Activated naive CD8-positive, alpha-beta T cell treated with anti-CD3 and anti-CD28 coated beads, Interleukin-2, amount 50 U/mL, for 24 hours (primary cell): ENCODE measurements at regions not wholly inside any gene's neighbourhood (a gene's known extent, or its start where the extent isn't known, plus 50 kb on each side); places are given as distances from the start of the nearest gene placed in this dataset.
"Not testable (repeated sequence)": the region's sequence is repeated elsewhere in the genome, so short reads cannot be mapped to it uniquely, and the experiment has no call there.

Experiments
- ATAC-seq: fragments of 150-1000 bp; cut with Tn5 transposase; one replicate; pipeline ENCODE4 v1.10.0; 2021
- DNase-seq: peaks from one replicate; pipeline ENCODE4 v3.0.0; 2021
- H3K27ac Mint-ChIP-seq: one replicate; pipeline ENCODE4 v1.8.0; 2021; ENCODE audit warnings: mild to moderate bottlenecking, mixed read lengths
- H3K27me3 Mint-ChIP-seq: one replicate; pipeline ENCODE4 v1.8.0; 2021; ENCODE audit warnings: mixed read lengths
- H3K36me3 Mint-ChIP-seq: one replicate; pipeline ENCODE4 v1.8.0; 2021; ENCODE audit warnings: low read depth, mixed read lengths
- H3K4me1 Mint-ChIP-seq: one replicate; pipeline ENCODE4 v1.8.0; 2021; ENCODE audit warnings: mixed read lengths
- H3K4me3 Mint-ChIP-seq: one replicate; pipeline ENCODE4 v1.8.0; 2021; ENCODE audit warnings: mild to moderate bottlenecking, moderate library complexity, mixed read lengths
- H3K9me3 Mint-ChIP-seq: one replicate; pipeline ENCODE4 v1.8.0; 2021; ENCODE audit warnings: mixed read lengths

- DNase-seq: no peak
- no peaks in the 10 kb centered on the region for H3K9me3 Mint-ChIP-seq
- no peak overlapping the region for H3K4me3 Mint-ChIP-seq
- peaks cover 10% of the 10 kb centered on the region for H3K4me1 Mint-ChIP-seq
- no peak for ATAC-seq
- H3K27me3 Mint-ChIP-seq: peaks cover 1% of the 10 kb centered on the region
- no peak overlapping the region for H3K27ac Mint-ChIP-seq
- H3K36me3 Mint-ChIP-seq: no peaks in the 10 kb centered on the region
These were observed 110.3 kb upstream of the NCOR2 start for GRCh38 chr12:124677552-124678356.

DNA sequence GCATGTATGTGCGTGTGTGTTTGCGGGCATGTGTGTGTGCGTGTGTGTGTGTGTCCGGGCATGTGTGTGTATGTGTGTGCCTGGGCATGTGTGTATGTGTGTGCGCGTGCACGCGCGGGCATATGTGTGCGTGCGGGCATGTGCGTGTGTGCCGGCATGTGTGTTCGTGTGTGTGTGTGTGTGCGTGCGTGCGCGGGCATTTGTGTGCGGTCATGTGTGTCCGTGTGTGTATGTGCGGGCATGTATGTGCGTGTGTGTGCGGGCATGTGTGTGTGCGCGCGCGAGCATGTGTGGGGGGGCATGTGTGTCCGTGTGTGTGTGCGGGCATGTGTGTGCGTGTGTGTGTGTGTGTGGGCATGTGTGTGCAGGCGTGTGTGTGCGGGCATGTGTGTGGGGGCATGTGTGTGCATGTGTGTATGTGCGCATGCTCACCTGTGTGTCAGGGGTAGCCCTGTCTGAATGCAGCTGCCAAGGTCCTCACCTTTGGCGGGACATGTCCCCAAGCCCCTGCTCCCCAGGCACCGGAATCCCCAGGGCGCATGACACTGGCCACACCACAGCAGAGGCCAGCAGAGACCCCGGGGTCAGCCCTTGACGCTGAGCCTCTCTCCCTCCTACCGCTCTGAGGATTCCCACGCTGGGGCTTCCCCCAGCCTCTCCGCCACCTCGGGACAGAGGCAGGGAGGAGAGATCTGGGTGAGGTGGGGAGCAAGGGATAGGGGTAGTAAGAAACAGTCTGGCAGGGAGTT is 109.5 kb upstream of the NCOR2 start:
- ATAC-seq (no peak), DNase-seq (no peak)
- Mint-ChIP-seq H3K4me1 (peaks cover 8% of the 10 kb centered on the region), H3K27ac (no peak overlapping the region), H3K27me3 (peaks cover under 1% of the 10 kb centered on the region), H3K36me3 (no peaks in the 10 kb centered on the region), H3K9me3 (no peaks in the 10 kb centered on the region), H3K4me3 (no peak overlapping the region)

GRCh38 chr12:124675881-124676713 is 108.7 kb upstream of the NCOR2 start:
- H3K4me3 Mint-ChIP-seq: no peak overlapping the region
- peaks cover under 1% of the 10 kb centered on the region for H3K4me1 Mint-ChIP-seq

GRCh38 chr12:124674937-124675336 is 107.5 kb upstream of the NCOR2 start:
- H3K27ac Mint-ChIP-seq: no peak overlapping the region
- no peak for ATAC-seq
- no peaks in the 10 kb centered on the region for H3K9me3 Mint-ChIP-seq
- no peak for DNase-seq
- no peaks in the 10 kb centered on the region for H3K4me1 Mint-ChIP-seq
- no peak overlapping the region for H3K4me3 Mint-ChIP-seq
- no peaks in the 10 kb centered on the region for H3K36me3 Mint-ChIP-seq
- H3K27me3 Mint-ChIP-seq: no peaks in the 10 kb centered on the region

More at GRCh38 chr12:124675881-124676713, 108.7 kb upstream of the NCOR2 start:
- H3K27ac Mint-ChIP-seq: no peak overlapping the region
- DNase-seq (no peak), ATAC-seq (no peak)
- H3K27me3 Mint-ChIP-seq: no peaks in the 10 kb centered on the region
- no peaks in the 10 kb centered on the region for H3K36me3 Mint-ChIP-seq
- no peaks in the 10 kb centered on the region for H3K9me3 Mint-ChIP-seq

DNA sequence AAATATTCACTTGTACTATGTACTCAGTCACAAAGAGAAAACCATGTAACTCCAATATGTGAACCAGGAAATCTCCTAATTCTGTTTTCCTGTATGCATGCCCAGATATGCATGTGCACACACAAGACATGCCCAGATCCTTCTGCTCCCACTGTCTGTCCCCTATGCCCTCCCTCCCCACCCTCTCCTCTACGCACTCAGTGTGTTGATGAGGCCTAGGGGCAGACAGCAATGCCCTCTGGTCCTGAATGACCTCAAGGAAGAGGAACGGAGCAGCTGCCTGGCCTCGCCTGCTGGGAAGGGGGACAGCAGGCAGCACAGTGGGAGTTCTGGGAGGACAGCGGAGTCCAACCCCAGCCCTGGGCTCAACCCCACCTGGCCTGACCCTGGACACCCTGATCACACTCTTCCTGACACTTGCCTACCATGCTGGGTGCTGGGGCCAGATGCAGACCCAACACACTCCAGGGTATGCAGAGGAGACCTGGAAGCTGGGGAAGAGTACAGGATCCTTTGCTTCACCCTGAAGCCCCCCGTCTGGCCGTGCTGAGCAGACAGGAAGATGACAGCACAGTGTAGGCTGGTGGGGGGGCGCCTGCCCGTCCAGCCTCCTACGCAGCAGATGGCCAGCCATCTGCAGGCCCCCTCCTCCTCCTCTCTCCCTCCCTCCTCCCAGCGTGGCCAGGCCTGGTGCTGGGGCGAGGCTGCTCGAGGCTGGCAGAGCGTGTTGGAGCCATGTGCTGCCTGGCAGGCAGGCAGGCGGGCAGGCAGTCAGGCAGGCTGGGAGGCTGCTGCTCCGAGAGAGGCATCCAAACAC is 106.6 kb upstream of the NCOR2 start:
- ATAC-seq: no peak
- DNase-seq: no peak
- H3K27ac Mint-ChIP-seq: no peak overlapping the region

GRCh38 chr12:124669271-124669721 is 101.9 kb upstream of the NCOR2 start:
- H3K27ac Mint-ChIP-seq, H3K36me3 Mint-ChIP-seq, H3K27me3 Mint-ChIP-seq, H3K4me3 Mint-ChIP-seq, H3K4me1 Mint-ChIP-seq, ATAC-seq, H3K9me3 Mint-ChIP-seq, DNase-seq: not testable (repeated sequence)

More for the DNA sequence above, 106.6 kb upstream of the NCOR2 start:
- H3K4me3 Mint-ChIP-seq: no peak overlapping the region
- H3K36me3 Mint-ChIP-seq: no peaks in the 10 kb centered on the region
- H3K27me3 Mint-ChIP-seq: no peaks in the 10 kb centered on the region
- no peaks in the 10 kb centered on the region for H3K4me1 Mint-ChIP-seq
- no peaks in the 10 kb centered on the region for H3K9me3 Mint-ChIP-seq

DNA sequence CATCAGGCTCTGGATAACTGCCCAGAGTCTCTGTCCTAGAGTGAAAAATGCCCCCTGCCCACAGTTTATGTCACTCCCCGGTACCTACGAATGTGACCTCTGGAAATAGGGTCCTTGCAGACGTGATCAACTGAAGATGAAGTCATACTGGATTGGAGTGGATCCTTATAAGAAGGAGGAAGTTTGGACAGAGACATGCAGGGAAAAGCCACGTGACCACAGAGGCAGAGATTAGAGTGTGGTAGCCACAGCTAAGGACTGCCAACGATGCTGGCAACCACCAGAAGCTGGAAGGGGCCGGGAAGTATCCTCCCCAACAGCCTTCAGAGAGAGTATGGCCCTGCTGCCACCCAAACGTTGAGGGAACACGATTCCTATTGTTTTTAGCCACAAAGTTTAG is 101.2 kb upstream of the NCOR2 start:
- H3K9me3 Mint-ChIP-seq: no peaks in the 10 kb centered on the region
- no peak overlapping the region for H3K4me3 Mint-ChIP-seq
- H3K36me3 Mint-ChIP-seq: no peaks in the 10 kb centered on the region
- no peaks in the 10 kb centered on the region for H3K4me1 Mint-ChIP-seq
- DNase-seq (no peak), ATAC-seq (no peak)
- no peak overlapping the region for H3K27ac Mint-ChIP-seq
- no peaks in the 10 kb centered on the region for H3K27me3 Mint-ChIP-seq

DNA sequence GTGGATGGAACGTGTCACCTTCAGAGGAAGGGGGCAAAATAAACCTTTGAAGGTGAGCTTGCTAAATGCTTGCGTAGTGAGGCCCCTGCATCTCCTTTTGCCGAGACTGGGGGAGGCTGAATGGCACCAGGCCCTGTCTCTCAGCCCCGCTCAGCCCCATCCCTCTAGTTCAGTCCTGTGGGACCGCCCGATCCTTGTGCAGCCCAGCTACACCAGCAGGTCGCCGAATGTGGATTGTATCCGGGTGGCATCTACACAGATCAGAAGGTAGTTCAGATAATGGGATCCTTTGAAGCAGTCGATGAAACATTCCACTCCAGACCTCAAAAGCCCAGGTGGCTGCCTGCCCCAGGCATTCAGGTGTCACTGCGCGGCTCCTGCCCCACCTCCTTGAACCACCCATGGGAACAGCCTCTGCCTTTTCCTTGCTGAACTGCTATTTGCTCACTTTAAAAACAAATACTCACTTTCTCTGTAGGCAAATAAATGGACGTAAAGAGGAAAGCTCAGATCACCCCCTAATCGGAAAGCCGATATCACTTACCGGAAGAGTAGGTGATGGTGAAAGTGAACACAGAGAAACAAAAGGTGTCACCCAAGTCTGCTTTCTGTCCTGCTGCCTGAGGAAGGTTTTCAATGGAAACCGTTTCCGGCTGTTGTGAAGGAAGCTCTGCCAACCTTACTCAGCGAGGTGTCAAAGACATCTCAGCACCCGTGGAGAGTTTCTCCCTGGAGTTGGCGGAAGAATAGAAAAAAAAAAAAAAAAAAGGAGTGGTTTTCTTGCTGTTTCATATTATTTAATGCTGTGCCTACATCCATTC is 100.3 kb upstream of the NCOR2 start:
- no peaks in the 10 kb centered on the region for H3K36me3 Mint-ChIP-seq
- no peak for DNase-seq
- no peaks in the 10 kb centered on the region for H3K4me1 Mint-ChIP-seq

DNA sequence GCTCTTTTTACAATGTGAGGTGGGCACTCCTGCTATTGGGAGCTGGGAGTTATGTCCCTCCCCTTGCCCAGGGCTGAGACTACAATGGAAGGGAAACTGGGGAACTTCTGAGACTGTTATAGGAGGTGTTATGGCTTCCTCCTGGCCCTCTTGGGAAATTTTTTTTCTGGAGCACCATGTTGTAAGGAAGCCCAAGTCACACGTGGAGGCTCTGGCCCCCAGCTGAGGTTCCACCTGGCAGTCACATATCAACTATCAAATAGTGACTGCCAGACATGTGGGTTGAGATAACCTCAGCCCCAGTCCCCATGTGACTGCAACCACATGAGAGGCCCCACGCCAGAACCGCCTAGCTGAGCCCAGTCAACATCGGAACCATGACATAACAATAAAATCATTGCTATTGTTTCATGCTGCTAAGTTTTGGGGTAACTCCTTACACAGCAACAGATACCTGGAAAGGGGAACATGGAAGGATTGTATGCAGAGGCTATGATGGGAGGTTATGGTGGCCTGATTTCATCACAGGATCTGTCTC is 99.4 kb upstream of the NCOR2 start:
- no peak for DNase-seq
- no peak overlapping the region for H3K4me3 Mint-ChIP-seq
- H3K4me1 Mint-ChIP-seq: no peaks in the 10 kb centered on the region
- H3K27me3 Mint-ChIP-seq: no peaks in the 10 kb centered on the region
- no peak overlapping the region for H3K27ac Mint-ChIP-seq
- no peaks in the 10 kb centered on the region for H3K9me3 Mint-ChIP-seq
- no peak for ATAC-seq
- H3K36me3 Mint-ChIP-seq: no peaks in the 10 kb centered on the region

More for the DNA sequence above, 100.3 kb upstream of the NCOR2 start:
- Mint-ChIP-seq H3K27ac (no peak overlapping the region), H3K9me3 (no peaks in the 10 kb centered on the region), H3K27me3 (no peaks in the 10 kb centered on the region), H3K4me3 (no peak overlapping the region)
- no peak for ATAC-seq

GRCh38 chr12:124665511-124665910 is 98.1 kb upstream of the NCOR2 start:
- no peaks in the 10 kb centered on the region for H3K4me1 Mint-ChIP-seq
- no peaks in the 10 kb centered on the region for H3K36me3 Mint-ChIP-seq
- ATAC-seq (no peak), DNase-seq (no peak)
- H3K27me3 Mint-ChIP-seq: no peaks in the 10 kb centered on the region
- no peak overlapping the region for H3K27ac Mint-ChIP-seq
- H3K9me3 Mint-ChIP-seq: no peaks in the 10 kb centered on the region
- H3K4me3 Mint-ChIP-seq: no peak overlapping the region

GRCh38 chr12:124664395-124665111 is 97.1 kb upstream of the NCOR2 start:
- no peak for DNase-seq
- no peaks in the 10 kb centered on the region for H3K27me3 Mint-ChIP-seq
- H3K4me1 Mint-ChIP-seq: no peaks in the 10 kb centered on the region
- H3K27ac Mint-ChIP-seq: no peak overlapping the region
- no peaks in the 10 kb centered on the region for H3K36me3 Mint-ChIP-seq
- H3K4me3 Mint-ChIP-seq: no peak overlapping the region
- peak; percentile 24 for ATAC-seq
- no peaks in the 10 kb centered on the region for H3K9me3 Mint-ChIP-seq

DNA sequence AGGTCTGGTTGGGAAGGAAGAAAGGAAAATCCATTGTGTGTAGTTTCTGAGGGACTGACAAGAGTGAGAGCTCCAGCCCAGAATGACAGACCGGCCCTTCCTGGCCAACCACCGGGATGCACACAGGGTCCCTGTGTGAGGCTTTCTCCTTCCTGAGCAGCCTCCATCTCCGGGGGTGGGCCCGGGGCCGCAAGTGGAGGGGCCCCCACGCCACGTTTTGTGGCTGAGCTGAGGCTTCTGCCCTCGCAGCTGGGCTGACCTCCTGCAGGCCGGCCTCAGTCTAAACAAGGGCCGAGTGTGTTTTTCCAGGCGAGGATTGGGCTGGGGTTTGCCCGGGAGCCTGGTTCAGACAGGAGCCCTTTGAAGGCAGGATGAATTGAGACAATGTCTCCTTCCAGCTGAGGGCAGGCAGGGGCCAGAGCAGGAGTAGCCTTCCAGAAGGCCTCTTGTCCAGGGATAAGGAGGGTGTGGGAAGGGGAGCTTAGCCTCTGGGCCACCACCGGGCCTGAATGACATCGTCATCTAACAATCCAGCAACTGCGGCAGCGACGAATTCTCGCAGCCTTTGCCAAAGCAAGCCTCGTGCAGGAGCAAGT is 96.5 kb upstream of the NCOR2 start:
- Mint-ChIP-seq H3K36me3 (no peaks in the 10 kb centered on the region), H3K27me3 (no peaks in the 10 kb centered on the region), H3K27ac (no peak overlapping the region), H3K4me1 (no peaks in the 10 kb centered on the region), H3K9me3 (no peaks in the 10 kb centered on the region), H3K4me3 (no peak overlapping the region)
- ATAC-seq (no peak), DNase-seq (no peak)
